Neural progenitor cell (in vitro differentiated cells): ENCODE measurements at regions not wholly inside any gene's neighbourhood (a gene's known extent, or its start where the extent isn't known, plus 50 kb on each side); places are given as distances from the start of the nearest gene placed in this dataset.

Experiments used
- CTCF ChIP-seq: fragments of 200-600 bp; sonication (generic); IDR thresholded peaks from 2 replicates; pipeline ENCODE4 v1.5.1; 2017; ENCODE audit warnings: antibody characterized with exemption, mild to moderate bottlenecking
- EZH2 ChIP-seq: fragments of 200-600 bp; sonication (generic); IDR thresholded peaks from 2 replicates; pipeline ENCODE4 v1.6.1; 2017; ENCODE audit warnings: antibody characterized with exemption, mild to moderate bottlenecking, moderate library complexity
- EZH2phosphoT487 ChIP-seq: fragments of 200-600 bp; sonication (generic); IDR thresholded peaks from 2 replicates; pipeline ENCODE4 v1.6.1; 2017; ENCODE audit warnings: antibody characterized with exemption

DNA sequence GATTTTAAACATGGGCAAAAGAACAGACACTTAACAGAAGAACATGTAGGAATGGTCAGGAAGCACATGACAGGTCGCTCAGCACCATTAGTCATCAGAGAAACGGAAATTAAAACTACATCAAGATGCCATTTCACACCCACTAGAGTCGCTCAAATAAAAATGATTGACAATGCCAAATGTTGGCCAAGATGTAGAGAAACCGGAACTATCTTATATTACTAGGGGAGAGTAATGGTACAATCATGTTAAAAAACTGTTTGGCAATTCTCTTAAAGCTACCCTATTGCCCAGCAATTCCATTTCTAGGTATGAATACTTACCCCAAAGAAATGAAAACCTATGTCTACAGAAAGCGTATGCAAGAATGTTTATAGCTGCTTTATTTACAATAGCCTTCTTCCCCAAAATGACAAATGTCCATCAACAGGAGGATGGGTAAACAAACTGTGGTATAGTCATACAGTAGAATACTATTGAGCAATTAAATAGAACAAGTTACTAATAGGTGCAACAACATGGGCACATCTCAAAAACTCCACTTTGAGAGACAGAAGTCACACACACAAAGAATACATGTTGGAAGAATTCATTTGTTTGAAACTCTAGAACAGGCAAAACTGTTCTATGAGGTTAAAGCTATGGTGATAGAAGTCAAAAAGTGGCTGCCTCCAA, 92.8 kb downstream of the ETS2 start:
- no peak for TF ChIP-seq CTCF
- TF ChIP-seq EZH2, result no peak
- TF ChIP-seq EZH2phosphoT487, result no peak
